Neural cell (in vitro differentiated cells): ENCODE measurements at regions not wholly inside any gene's neighbourhood (a gene's known extent, or its start where the extent isn't known, plus 50 kb on each side); places are given as distances from the start of the nearest gene placed in this dataset.

Experiments used
- EP300 ChIP-seq: fragments of 450-650 bp; conservative IDR thresholded peaks from 2 replicates; pipeline ENCODE4 v1.6.1; 2014; ENCODE audit warnings: antibody characterized with exemption, mild to moderate bottlenecking, moderate library complexity; ENCODE audit not compliant: poor library complexity, severe bottlenecking
- EZH2 ChIP-seq: fragments of 200-600, 300-800 bp; shearing (Covaris generic), sonication (generic); IDR thresholded peaks from 2 replicates; pipeline ENCODE4 v1.6.1; 2014; ENCODE audit warnings: antibody characterized with exemption, low read length, borderline replicate concordance, mild to moderate bottlenecking; ENCODE audit not compliant: insufficient read depth, poor library complexity, severe bottlenecking
- MXI1 ChIP-seq: fragments of 450-650 bp; conservative IDR thresholded peaks from 2 replicates; pipeline ENCODE4 v1.6.1; 2014; ENCODE audit warnings: antibody characterized with exemption, mild to moderate bottlenecking; ENCODE audit not compliant: poor library complexity, severe bottlenecking
- POLR2AphosphoS5 ChIP-seq: IDR thresholded peaks from 2 replicates; pipeline ENCODE4 v1.6.1; 2012
- RAD21 ChIP-seq: fragments of 450-650 bp; conservative IDR thresholded peaks from 2 replicates; pipeline ENCODE4 v1.6.1; 2014; ENCODE audit warnings: antibody characterized with exemption, mild to moderate bottlenecking, moderate library complexity
- SMC3 ChIP-seq: fragments of 450-650 bp; conservative IDR thresholded peaks from 2 replicates; pipeline ENCODE4 v1.6.1; 2014; ENCODE audit warnings: antibody characterized with exemption, mild to moderate bottlenecking, moderate library complexity; ENCODE audit not compliant: poor library complexity
- TAF1 ChIP-seq: IDR thresholded peaks from 2 replicates; pipeline ENCODE4 v1.6.1; 2012; ENCODE audit warnings: low read depth
- TF ChIP-seq, protein P1 (sequence below): fragments of 450-650 bp; IDR thresholded peaks from 2 replicates; pipeline ENCODE4 v1.5.1; 2014; ENCODE audit warnings: antibody characterized with exemption, mild to moderate bottlenecking, moderate library complexity; ENCODE audit not compliant: poor library complexity, severe bottlenecking
- TF ChIP-seq, protein P2 (sequence below): IDR thresholded peaks from 2 replicates; pipeline ENCODE4 v1.6.1; 2012; ENCODE audit warnings: borderline replicate concordance

DNA sequence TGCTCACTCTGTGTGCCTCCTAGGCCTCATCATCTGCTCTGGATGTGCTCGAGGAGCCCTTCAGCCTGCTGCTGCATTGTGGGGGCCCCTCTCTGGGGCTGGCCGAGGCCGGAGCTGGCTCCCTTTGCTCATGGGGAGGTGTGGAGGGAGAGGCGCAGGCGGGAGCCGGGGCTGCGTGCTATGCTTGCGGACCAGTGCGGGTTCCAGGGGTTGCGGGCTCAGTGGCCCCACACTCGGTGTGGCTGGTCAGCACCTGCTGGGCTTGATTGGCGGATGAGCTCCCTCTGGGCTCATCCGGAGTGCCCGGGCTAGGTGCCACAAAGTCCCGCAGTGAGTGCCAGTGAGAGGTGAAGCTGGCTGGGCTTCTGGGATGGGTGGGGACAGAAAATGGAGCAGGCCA lies 264.2 kb downstream of the SI start:
- TF ChIP-seq, protein P1, sequence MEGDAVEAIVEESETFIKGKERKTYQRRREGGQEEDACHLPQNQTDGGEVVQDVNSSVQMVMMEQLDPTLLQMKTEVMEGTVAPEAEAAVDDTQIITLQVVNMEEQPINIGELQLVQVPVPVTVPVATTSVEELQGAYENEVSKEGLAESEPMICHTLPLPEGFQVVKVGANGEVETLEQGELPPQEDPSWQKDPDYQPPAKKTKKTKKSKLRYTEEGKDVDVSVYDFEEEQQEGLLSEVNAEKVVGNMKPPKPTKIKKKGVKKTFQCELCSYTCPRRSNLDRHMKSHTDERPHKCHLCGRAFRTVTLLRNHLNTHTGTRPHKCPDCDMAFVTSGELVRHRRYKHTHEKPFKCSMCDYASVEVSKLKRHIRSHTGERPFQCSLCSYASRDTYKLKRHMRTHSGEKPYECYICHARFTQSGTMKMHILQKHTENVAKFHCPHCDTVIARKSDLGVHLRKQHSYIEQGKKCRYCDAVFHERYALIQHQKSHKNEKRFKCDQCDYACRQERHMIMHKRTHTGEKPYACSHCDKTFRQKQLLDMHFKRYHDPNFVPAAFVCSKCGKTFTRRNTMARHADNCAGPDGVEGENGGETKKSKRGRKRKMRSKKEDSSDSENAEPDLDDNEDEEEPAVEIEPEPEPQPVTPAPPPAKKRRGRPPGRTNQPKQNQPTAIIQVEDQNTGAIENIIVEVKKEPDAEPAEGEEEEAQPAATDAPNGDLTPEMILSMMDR: no peak
- TF ChIP-seq POLR2AphosphoS5 (no peak), RAD21 (no peak), EZH2 (no peak), MXI1 (no peak), TAF1 (no peak), EP300 (no peak), SMC3 (no peak)
- TF ChIP-seq, protein P2, sequence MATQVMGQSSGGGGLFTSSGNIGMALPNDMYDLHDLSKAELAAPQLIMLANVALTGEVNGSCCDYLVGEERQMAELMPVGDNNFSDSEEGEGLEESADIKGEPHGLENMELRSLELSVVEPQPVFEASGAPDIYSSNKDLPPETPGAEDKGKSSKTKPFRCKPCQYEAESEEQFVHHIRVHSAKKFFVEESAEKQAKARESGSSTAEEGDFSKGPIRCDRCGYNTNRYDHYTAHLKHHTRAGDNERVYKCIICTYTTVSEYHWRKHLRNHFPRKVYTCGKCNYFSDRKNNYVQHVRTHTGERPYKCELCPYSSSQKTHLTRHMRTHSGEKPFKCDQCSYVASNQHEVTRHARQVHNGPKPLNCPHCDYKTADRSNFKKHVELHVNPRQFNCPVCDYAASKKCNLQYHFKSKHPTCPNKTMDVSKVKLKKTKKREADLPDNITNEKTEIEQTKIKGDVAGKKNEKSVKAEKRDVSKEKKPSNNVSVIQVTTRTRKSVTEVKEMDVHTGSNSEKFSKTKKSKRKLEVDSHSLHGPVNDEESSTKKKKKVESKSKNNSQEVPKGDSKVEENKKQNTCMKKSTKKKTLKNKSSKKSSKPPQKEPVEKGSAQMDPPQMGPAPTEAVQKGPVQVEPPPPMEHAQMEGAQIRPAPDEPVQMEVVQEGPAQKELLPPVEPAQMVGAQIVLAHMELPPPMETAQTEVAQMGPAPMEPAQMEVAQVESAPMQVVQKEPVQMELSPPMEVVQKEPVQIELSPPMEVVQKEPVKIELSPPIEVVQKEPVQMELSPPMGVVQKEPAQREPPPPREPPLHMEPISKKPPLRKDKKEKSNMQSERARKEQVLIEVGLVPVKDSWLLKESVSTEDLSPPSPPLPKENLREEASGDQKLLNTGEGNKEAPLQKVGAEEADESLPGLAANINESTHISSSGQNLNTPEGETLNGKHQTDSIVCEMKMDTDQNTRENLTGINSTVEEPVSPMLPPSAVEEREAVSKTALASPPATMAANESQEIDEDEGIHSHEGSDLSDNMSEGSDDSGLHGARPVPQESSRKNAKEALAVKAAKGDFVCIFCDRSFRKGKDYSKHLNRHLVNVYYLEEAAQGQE: no peak
